RCC 7860 (cell line): ENCODE measurements at regions not wholly inside any gene's neighbourhood (a gene's known extent, or its start where the extent isn't known, plus 50 kb on each side); places are given as distances from the start of the nearest gene placed in this dataset.

Source experiments
- DNase-seq: peaks from one replicate; pipeline ENCODE4 v3.0.0-alpha.2; 2015; ENCODE audit warnings: low spot score
- FAIRE-seq: peaks from 2 replicates; lab custom pipeline; 2012; peaks lifted over from hg19 to GRCh38; lab: Jason Lieb, UNC

DNA sequence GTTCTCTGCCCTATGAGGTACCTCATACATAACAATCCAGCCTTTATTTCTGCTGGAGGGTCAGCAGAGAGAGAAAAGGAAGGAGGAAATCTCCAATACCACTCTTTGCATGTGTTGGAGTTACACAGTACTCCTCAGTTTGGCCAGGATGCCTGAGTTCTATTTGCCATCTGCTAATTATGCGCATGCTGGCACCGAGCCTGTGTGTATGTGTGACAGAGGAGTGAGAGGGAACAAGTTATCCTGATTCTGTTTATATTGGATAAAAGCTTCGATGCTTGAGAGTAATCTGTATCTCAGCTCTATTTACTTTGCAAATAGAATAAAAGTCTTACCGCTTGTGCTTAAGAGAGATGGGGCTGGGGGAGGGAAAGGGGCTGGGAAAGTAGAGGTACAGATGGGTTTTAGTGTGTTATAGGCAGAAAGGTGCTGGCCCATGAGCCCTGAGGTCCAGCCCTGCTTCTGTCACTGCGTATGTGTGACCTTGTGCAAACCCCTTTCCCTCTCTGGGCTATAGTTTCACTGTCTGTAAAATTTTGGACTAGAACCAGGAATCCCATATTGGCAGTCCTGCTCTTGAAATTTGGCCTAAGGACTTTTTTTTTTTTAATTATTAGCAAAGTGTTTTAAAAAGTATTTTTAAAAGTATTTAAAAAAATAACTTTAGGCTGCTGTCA is 54.5 kb upstream of the PLXNA2 start:
- DNase-seq (no peak), FAIRE-seq (no peak)

DNA sequence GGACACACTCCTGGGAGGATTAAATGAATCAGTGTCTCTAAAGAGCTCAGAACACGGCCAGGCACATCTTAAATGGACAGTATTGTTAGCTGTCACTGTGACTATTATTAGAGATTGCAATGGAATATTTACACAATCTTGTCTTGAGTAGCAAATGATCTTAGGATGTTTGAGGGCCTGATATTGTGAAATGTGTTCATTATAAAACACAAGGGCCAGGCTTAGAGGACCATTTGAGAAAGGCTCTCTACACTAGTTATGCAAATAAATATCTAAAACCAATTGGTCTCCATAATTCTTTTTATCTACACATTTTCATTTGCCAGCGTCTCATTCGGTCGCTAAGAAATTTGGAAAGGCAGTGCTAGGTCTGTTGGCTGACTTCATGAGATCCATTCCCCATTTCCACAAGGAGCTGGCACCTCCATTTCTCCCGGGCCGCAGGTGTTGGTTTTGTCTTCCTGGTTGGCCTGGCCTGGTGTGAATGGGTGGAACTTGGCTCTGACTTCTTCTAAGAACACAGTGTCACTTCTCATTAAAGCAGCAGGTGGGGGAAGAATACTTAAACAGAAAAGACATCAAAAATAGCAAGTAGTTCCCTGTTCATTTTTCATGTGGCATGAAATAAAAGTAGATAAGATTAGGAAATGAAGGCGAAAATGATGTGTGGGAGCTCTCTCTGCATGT is 56.0 kb upstream of the PLXNA2 start:
- no peak for FAIRE-seq
- DNase-seq = no peak

- no peak for DNase-seq
- no peak for FAIRE-seq
Observed at GRCh38 chr1:208302699-208303238, 58.6 kb upstream of the PLXNA2 start.

GRCh38 chr1:208303743-208304712 is 59.8 kb upstream of the PLXNA2 start:
- FAIRE-seq (no peak), DNase-seq (no peak)

DNA sequence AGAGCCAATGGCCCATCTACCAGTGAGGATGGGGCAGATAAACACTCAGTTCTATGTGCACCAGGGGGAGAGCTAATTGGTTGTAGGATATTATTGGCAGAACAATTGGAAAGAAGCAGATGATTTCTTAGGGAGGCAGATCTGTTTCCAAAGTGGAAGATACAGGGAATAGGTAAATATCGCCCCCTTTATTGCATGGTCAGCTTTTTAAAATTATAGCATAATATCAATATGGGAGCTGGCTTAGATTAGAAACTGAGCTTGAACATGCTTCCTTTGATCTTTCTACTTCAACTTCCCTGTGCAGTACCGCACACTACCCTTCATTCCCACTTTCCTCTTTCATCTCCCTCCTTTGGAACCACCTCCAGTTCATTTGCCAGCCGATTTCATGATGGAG is 64.0 kb upstream of the PLXNA2 start:
- DNase-seq (no peak), FAIRE-seq (no peak)

DNA sequence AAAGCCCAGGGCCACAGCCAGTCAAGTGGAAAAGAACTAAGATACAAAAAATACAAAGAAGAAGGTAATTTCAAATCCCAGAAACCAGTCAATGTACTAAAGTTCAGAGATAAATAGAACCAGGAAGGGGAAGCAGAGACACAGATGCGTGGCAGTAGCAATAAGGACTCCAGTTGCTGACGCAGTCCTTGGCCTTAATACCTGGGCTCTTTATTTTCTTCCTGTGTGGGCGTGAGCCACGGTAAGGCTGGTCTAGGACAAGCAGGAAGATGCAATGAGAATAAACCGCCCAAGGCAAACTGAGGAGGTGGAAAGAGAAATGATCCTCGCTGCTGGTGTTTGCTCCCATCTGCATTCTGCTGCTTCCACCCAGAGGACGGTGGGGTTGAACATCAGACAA is 65.6 kb upstream of the PLXNA2 start:
- no peak for FAIRE-seq
- no peak for DNase-seq

GRCh38 chr1:208312706-208313105 is 68.5 kb upstream of the PLXNA2 start:
- DNase-seq = peak; percentile 9

DNA sequence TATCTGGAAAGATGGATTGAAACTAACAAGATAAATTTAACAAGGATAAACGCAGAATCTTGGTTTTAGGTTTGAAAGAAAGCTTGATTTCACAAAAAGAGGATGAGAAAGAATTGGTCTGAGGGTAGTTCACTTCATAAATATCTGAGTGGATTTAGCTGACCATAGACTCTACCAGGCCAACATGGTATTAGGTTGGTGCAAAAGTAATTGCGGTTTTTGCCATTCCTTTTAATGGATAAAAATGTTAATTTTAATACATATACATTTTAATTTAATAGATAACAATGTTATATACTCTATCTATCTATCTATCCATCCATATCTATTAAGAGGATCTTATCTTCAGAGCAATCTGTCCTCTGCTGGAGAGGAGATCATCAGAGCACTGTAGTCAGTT is 70.2 kb upstream of the PLXNA2 start:
- no peak for DNase-seq

More at GRCh38 chr1:208312706-208313105, 68.5 kb upstream of the PLXNA2 start:
- FAIRE-seq = no peak

GRCh38 chr1:208318150-208318734 is 74.1 kb upstream of the PLXNA2 start:
- no peak for DNase-seq
- FAIRE-seq = no peak

More for the DNA sequence above, 70.2 kb upstream of the PLXNA2 start:
- FAIRE-seq = no peak

DNA sequence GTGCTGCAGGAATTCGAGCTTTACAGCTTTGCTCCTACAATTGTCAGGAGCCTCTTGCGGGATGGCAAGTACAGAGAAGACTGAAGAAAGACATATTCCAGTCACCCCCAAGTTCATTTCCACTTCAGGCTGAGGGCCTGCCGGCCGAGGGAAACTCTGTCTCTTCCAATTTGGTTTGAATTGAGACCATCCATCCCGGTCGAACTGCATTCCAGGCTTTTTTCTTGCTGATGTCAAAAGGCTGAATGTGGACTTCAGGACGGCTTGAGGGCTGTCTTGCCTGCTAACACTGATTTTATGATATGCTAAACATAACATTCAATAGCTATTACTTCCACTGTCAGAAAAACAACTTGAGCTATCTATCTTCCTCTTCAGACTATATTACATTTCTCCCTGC is 79.8 kb upstream of the PLXNA2 start:
- FAIRE-seq (no peak), DNase-seq (no peak)

DNA sequence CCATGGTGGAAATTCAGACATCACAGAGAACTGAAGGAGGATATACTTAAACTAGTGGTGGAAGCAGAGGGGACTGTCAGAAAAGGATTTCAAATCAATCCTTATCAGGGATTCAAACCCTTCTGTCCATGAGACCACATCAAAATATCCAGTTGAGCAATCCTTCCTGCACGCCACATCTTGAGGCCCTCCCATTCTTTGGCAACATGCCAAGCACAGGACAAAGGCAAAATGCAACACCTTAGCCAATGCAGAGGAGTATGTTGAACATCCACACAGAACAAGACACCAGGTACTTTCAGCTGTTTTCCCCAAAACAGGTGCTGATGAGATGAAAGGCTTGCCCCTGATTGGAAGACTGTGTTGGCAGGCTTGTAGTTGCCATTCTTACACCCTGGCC is 81.8 kb upstream of the PLXNA2 start:
- DNase-seq = no peak
- no peak for FAIRE-seq

DNA sequence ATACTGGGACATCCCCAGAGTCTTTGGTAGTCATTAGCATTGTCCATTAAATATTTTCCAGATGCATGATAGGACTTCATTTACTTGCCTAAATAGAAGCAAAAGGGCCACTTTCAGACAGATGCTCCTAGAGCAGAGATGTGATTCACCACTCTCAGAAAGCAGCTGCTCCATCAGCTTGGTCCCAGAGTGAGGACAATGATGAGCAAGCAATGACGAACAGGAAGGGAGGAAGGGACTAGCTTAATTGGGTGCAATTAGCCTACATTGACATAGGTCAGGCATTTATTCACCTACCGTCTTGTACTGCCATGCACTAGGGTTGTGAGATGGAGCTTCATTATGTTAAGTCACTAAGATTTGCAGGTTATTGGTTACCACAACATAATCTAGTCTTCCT is 85.1 kb upstream of the PLXNA2 start:
- DNase-seq (no peak), FAIRE-seq (no peak)

DNA sequence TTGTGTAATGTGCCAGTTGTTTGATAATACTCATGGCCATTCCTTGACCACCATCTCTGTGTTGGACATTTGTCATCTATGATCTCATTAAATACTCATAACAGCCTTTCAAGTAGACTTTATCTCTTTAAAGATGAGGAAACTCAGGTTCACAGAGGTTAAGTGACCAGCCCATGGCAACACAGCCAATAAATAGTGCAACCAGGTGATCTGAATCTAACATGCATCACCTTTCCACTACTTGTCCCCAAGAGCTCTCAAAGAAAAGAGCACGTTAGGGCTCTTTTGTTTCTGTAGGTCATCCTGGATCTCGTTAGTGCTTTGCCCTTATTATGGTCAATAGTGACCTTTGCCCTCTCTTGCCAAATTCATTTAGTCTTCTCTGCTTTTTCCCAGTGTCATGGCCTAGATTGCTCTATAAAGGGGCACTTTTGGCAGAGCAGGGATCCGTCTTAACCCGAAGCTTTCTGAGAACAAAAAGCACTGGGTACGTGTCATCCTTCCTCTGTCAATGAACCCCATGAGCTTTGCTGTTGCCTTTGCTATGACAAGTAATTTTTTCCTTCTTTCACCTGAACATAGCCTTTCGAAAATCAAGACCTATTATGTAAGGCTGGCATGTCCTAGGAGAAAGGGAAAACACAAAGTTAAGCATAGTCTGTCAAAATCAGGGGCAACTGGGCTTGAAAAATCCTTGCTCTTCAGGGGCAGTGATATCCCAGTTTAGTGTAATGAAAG is 88.0 kb upstream of the PLXNA2 start:
- no peak for FAIRE-seq

GRCh38 chr1:208332774-208333126 is 88.6 kb upstream of the PLXNA2 start:
- FAIRE-seq (no peak), DNase-seq (no peak)

More for the DNA sequence above, 88.0 kb upstream of the PLXNA2 start:
- DNase-seq = no peak

DNA sequence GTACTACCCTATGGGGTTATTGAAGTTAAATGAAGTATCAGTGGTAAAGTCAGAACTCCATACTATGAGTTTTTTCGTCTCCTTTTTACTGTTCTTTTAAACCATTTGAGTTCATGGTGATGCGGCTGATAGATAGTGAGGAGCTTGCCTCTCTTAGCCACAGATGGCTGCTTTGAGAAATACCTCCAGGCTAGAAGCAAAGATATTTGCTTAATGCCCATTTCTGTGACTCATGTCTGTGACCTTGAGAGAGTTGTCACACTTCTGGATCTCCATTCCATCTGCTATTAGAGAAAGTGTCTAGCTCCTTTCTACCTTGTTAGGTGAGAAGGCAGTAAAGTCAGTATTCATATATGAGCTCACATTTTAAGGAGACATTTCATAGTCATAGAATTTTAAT is 89.5 kb upstream of the PLXNA2 start:
- no peak for DNase-seq
- FAIRE-seq = no peak

DNA sequence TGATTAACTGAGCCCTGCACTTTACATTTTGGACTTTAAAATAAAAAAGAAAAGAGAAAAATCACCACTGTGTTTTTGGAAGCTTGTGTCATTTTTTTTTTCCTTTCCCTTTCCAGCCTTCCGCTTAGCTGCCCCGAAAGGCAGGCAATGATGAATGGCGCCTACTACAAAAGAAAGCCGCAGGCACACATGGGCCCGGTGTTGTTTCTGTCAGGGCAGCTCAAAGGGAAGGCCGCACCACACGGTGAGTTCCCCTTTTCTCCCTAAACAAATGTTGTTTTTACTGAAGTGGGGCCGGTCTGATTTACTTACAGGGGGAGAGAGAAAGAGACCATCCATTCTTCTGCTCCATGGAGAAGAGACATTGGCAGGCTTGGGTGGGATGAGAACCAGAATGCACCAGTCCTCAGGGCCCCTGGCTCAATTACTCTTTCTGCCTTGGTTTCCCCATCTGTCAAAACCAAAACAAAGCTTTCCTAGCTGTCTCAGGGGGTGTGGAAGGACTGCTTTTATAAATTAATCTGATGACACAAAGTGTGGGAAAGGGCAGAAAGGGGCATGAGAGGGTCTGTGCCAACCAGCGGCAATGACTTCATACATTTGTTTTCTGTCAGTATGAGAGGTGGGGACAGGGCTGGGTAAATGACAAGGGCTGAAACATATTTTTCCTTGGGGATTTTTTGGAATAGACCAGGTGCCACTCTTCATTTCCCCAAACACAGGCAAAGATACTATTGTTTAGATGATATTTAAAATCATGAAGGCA is 91.4 kb upstream of the PLXNA2 start:
- DNase-seq (no peak), FAIRE-seq (no peak)

- FAIRE-seq (no peak), DNase-seq (no peak)
Observed at GRCh38 chr1:208336137-208336518, 91.9 kb upstream of the PLXNA2 start.

DNA sequence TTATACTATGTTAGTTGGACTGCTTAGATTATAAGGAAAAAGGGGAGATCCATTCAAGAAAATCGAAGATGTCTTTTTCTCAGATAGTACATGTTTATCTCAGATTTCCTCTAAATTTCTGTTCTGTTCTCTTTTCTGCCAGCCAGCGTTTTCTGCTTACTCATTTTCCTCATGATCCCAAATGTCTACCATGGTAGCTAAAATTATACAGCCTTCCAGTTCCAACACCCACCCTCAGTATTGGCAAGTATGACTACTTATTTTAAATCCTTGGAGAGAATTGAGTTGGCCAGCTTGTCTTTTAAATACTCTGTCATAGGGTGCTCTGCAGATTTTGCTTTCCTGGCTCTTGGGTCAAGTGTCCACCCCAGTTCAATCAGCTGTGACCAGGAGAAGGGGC is 95.7 kb upstream of the PLXNA2 start:
- FAIRE-seq = no peak
- no peak for DNase-seq

GRCh38 chr1:208343226-208343625 is 99.0 kb upstream of the PLXNA2 start:
- DNase-seq (no peak), FAIRE-seq (no peak)
